Inferior parietal cortex (tissue), 1 donor: ENCODE measurements at regions not wholly inside any gene's neighbourhood (a gene's known extent, or its start where the extent isn't known, plus 50 kb on each side); places are given as distances from the start of the nearest gene placed in this dataset.

Experiments used
- DNase-seq: peaks from one replicate; pipeline ENCODE4 v3.0.0-alpha.2; 2016; ENCODE audit errors: extremely low spot score

DNA sequence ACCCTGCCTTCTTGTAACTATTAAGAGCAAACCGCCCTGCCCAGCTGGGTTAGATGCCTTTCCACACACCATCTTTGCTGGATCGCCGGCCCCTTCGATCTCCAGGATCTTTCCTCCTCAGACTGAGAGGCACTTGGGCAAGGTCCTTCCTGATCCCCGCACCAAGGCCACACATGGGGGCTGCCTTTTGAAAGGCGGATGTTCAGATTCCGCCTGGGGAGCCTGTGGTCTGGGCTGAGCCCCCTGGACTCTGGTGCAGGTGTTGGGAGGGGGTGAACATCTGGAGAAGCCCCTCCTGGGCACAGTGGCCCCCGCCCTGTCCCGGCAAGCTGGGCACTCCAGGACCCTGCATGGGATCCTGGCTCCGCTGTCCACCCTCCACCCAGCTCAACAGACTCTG is 135.4 kb upstream of the HDAC4 start:
- no peak for DNase-seq

GRCh38 chr2:239535413-239536144 is 134.8 kb upstream of the HDAC4 start:
- no peak for DNase-seq

DNA sequence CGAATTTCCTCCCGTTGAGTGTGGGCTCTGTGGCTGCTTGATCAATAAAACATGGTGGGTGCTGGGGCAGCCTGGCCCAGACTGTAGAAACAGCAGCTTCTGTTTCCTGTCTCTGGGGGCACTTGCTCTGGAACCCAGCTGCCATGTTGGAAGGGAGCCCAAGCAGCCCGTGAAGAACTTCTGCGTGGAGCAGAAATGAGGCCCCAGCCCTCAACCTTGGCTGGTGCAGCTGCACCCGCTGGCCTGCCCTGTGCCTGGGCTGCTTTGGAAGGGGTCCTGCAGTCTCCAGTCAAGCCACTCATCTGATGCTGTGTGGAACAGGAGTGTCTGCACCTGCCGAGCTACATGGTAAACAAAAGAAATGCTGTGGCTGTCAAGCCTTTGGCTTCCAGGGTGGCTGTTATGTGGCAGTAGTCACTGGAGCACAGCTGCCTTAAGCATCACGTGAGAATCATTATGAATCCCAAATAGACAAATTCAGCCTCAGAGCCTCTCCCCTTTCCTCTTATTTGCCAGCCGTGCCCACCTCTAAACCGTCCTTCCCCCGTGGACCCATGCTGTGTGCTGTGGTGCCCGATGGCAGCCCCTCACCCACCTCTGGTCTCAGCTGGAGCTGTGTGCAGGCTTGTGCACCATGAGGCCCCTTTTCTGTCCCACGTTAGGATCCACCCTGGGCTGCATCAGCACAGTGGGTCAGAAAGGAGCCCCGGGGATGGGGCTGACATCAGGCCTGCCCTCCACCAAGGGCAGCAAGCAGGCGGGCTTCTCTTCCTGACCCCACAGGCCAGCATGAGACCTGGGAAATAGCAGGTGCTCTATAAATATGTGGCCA is 134.0 kb upstream of the HDAC4 start:
- no peak for DNase-seq

DNA sequence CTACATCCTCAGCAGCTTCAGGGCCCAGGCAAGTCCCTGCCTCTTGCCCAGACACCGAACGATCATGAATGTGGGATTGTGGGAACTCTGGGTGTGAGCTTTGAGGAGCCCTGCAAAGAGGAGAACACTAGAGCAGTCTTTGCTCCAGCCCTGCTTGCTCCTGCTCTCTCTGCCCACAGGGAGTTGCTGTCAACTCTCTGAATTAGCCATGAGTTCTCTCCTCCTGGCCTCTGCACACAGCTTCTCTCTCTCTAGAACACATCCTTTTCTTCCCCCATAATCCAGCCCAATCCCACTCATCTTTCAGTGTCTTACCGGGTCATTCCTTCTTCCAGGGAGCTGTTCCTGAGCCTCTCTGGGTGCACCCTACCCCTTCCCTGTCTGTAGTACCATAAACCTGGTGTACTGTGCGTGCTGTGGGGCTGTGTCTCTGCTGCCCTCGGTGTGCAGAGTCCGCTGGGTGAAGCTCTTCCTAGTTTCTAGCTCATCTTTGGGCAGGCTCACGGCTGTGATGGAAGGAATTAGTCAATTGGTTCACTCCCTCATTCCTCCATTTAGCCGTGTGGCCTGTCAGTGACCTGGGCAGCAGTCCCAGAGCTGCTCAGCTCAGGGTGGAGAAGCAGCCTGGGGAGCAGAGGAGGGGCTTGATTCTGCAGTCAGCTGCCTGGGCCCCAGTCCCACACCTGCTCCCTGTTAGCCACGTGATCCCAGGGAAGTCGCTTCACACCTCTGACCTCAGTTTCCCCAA is 132.9 kb upstream of the HDAC4 start:
- no peak for DNase-seq

- no peak for DNase-seq
Observed at GRCh38 chr2:239532859-239533258, 132.0 kb upstream of the HDAC4 start.

DNA sequence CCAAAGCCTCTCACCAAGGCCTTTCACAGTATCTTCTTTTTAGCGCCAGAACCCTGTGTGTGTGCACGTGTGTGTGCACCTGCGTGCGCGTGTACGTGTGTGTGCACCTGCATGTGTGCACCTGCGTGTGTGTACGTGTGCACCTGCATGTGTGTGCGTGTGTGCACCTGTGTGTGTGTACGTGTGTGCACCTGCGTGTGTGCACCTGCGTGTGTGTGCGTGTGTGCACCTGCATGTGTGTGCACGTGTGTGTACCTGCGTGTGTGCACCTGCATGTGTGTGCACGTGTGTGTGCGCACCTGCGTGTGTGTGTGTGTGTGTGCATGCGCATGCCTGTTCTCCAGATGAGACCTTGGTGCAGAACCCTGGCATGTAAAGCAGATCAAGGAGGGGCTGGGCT is 131.4 kb upstream of the HDAC4 start:
- no peak for DNase-seq

- no peak for DNase-seq
Observed at GRCh38 chr2:239531456-239532241, 130.8 kb upstream of the HDAC4 start.

DNA sequence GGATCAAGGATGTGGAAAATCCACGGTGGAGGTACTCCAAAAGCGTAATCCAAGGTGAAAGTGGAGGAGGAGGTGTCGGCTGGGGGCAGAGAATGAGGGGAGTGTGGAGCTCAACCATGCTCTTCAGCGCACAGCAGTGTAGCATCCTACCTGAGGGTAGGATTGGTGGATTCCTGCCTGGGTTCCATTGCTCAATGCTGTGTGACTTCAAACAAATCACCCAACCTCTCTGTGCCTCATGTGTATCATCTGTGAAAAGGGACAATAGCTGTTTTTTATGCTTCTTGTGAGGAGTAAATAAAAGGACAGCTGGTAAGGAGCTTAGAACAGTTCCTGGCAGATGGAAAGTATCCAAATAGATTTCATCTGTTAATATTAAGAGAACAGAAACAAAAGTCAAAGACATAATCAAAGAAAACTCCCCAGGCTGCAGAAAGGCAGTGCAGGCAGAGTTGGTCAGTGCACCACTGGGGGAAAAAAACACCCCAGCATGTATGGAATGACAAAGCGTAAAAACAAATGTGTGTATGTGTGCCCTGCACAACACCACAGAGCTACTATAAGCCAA is 130.0 kb upstream of the HDAC4 start:
- no peak for DNase-seq

DNA sequence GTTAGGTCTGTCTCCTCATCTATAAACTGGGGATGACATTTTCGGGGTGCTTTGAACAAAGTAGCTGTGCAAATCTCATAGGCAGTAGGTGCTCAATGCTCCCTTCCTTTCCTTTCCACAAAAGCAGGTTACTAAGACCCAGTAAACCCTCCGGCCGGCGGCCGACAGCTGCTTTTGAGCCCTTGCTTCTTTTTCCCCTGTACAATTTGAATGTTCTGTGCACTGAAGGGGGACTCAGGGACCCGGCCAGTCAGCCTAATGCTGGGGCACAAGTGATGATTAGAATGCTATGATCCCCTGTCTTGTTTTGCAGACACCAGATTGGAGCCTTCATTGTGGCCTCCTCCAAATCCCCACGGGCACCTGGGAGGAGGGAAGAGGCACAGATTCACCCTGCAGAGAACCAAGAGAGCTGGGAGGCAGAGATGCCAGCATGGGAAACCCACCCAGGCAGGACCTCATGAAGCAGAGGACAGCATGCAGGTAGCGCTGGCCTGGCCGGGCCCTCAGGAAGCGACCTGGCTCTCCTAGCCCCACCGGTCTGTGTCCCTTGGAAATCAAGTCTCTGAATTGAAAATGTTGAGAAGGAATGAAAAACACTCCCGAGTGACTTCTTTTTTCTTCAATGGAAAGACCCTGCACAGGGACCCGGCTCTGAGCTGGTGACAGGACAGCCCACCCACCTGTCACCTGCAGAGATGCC is 128.6 kb upstream of the HDAC4 start:
- no peak for DNase-seq

DNA sequence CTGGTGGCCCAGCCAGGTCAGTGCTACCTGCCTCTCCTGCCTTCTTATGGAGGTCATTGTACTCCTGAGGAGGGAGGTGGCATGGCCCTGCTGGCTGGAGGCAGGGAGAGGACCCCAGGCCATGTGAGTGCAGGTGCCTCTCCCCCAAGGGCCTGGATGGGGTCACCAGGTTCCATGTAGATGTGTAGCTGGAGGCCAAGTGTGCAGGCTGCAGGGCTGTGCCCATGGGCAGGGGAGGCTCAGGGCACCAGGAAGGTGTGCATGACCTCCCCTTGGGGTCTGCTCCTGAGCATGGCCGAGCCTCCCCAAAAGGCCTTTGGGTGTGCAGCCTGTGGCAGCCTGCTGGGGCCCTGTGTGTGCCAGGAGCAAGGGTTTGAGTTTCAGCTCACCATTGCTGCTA is 128.1 kb upstream of the HDAC4 start:
- no peak for DNase-seq

DNA sequence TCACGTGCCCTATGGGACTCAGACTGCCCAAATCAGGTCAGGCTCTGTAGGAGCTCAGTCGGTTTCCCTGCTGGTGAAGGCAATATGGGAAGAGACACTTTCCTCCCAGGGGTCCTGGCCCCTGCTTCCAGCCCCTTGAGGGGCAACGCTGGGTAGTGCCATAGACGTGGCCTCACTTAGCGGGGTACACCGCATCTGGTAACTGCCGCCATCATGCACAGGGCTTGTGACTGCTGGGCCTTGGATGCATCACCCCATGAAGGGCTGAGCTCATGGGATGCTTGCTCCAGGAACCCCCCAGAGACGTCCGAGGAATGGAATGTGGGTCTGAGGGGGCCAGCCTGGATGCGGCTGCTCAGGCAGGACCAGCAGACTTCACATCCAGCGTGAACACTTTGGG is 127.3 kb upstream of the HDAC4 start:
- no peak for DNase-seq

DNA sequence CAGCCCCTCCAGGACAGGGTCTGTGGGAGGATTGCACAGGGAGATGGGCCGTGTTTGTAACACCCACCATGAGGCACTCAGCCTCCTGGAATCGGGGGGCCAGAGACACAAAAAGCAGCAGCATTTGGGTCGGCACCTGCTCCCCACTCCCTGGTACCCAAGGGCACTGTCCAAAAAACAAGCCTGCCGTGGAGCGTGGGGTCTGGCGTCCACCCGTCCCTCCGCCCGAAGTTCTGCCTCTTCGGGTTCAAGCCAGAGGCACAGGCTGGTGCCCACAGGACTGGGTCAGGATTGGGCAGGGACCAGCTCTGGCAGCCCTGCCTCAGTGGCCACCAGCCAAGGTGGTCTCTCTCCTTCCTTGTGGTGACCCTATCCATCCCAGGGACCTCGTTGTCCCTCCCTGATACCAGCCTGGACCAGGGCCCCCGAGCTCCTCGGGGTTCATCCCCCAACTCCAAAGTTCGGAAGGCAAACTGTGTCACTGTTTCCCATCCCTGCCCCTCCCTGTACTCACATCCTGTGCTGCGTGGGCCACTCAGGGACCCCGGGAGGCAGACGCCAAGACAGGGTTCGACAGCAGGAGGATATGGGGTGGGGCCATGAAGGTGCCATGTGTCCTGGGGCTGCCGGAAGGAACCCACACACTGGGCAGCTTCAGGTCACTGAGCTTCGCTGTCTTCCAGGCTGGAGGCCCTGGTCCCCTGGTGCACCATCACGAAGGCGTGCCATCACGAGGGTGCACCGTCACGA is 126.0 kb upstream of the HDAC4 start:
- no peak for DNase-seq

DNA sequence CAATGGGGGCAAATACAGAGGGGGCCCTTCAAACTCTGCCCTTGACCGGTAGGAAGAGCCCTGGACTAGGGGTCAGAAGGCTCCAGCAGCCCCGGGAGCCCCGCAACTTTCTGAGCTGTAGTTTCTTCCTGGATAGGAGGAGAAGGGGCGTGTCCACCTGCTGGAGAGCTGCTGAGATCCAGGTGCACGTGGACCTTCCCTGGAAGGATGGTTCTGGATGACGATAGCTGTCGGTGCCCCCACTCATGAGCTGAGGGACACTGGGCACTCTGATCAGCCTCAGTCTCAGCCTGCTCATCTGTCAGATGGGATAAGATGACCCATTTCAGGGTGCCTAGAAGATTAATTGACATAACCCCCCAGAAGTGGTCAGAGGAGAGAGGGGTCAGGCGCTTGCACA is 125.2 kb upstream of the HDAC4 start:
- DNase-seq = no peak

DNA sequence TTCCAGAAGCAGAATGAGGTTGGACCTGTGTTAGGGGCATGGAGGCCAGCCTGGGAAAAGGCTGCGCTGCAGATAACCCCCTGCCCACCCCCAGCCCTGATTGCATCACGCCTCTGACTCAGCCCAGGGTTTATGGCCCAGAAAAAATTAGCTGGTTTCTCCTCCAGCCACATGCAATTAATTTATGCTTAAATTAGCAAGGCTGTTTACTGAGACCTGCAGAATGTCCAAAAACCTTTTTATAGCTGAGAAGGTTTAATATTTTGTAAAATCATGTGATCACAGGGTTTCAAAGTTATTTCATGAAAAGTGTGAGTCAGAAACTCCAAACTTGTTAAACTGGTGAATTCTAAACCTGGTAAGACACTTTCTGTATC is 123.1 kb upstream of the HDAC4 start:
- no peak for DNase-seq

- no peak for DNase-seq
Observed at GRCh38 chr2:239523147-239523953, 122.5 kb upstream of the HDAC4 start.

- DNase-seq = no peak
Observed at GRCh38 chr2:239522740-239523119, 121.9 kb upstream of the HDAC4 start.

GRCh38 chr2:239522002-239522739 is 121.4 kb upstream of the HDAC4 start:
- no peak for DNase-seq

DNA sequence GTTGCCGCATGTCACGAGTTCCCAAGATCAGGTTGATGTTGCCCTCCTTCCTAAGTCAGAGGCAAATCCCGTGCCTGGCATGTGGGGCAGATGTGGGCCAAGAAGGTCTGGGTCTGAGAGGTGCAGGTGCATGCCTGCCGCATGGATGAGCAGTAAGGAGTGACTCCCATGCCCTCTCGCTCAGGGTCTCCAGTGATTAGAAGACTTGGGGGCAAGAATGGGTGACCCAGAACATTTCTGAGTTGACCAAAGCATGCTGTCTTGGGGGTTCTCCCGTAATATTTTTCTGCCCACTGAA is 120.6 kb upstream of the HDAC4 start:
- no peak for DNase-seq
